GM19452 (cell line): ENCODE measurements at regions not wholly inside any gene's neighbourhood (a gene's known extent, or its start where the extent isn't known, plus 50 kb on each side); places are given as distances from the start of the nearest gene placed in this dataset.

Source experiments
- ATAC-seq: cut with Tn5 transposase; IDR thresholded peaks from one replicate; pipeline ENCODE4 v1.9.1; 2021; ENCODE audit not compliant: unreplicated experiment

- ATAC-seq = no peak
Measured at GRCh38 chr13:80465321-80465720, 124.4 kb upstream of the SPRY2 start.

GRCh38 chr13:80463673-80464352 is 122.9 kb upstream of the SPRY2 start:
- ATAC-seq = no peak

GRCh38 chr13:80462567-80462966 is 121.6 kb upstream of the SPRY2 start:
- no peak for ATAC-seq

GRCh38 chr13:80462037-80462436 is 121.1 kb upstream of the SPRY2 start:
- ATAC-seq = no peak

GRCh38 chr13:80458543-80458942 is 117.6 kb upstream of the SPRY2 start:
- ATAC-seq = no peak

- ATAC-seq = peak; percentile 84
Measured at GRCh38 chr13:80454245-80454644, 113.3 kb upstream of the SPRY2 start.

- ATAC-seq = no peak
Measured at GRCh38 chr13:80452279-80452678, 111.4 kb upstream of the SPRY2 start.

GRCh38 chr13:80451641-80452040 is 110.7 kb upstream of the SPRY2 start:
- ATAC-seq = no peak

- ATAC-seq = no peak
Measured at GRCh38 chr13:80450386-80450785, 109.5 kb upstream of the SPRY2 start.

- no peak for ATAC-seq
Measured at GRCh38 chr13:80448725-80449124, 107.8 kb upstream of the SPRY2 start.

- peak; percentile 38 for ATAC-seq
Measured at GRCh38 chr13:80447747-80448146, 106.8 kb upstream of the SPRY2 start.

- no peak for ATAC-seq
Measured at GRCh38 chr13:80444240-80445015, 103.5 kb upstream of the SPRY2 start.

- no peak for ATAC-seq
Measured at GRCh38 chr13:80442609-80443008, 101.7 kb upstream of the SPRY2 start.

- ATAC-seq = peak; percentile 57
Measured at GRCh38 chr13:80441968-80442367, 101.0 kb upstream of the SPRY2 start.

- no peak for ATAC-seq
Measured at GRCh38 chr13:80438521-80438920, 97.6 kb upstream of the SPRY2 start.

- ATAC-seq = no peak
Measured at GRCh38 chr13:80437231-80437630, 96.3 kb upstream of the SPRY2 start.

- no peak for ATAC-seq
Measured at GRCh38 chr13:80436571-80437169, 95.7 kb upstream of the SPRY2 start.

GRCh38 chr13:80430561-80430960 is 89.6 kb upstream of the SPRY2 start:
- no peak for ATAC-seq

- ATAC-seq = no peak
Measured at GRCh38 chr13:80428349-80429096, 87.6 kb upstream of the SPRY2 start.

GRCh38 chr13:80419416-80419815 is 78.5 kb upstream of the SPRY2 start:
- no peak for ATAC-seq

GRCh38 chr13:80413611-80414010 is 72.7 kb upstream of the SPRY2 start:
- no peak for ATAC-seq
